ENCODE measurements at regions not wholly inside any gene's neighbourhood (a gene's known extent, or its start where the extent isn't known, plus 50 kb on each side); places are given as distances from the start of the nearest gene placed in this dataset.

- DNase-seq, result no peak
- Histone ChIP-seq H3K4me1 (peaks cover 0 to 19% (median 5%) of the 10 kb centered on the region in 3 donors), H3K27ac (no peak overlapping the region), H3K9me3 (no peaks in the 10 kb centered on the region), H3K27me3 (no peaks in the 10 kb centered on the region), H3K4me3 (no peak overlapping the region), H3K36me3 (peaks cover 0 to 58% (median 0%) of the 10 kb centered on the region in 3 donors)
- intact Hi-C loops (cut with DNase I), result no loop called here
- TF ChIP-seq POLR2A (IDR thresholded peaks at IDR 0.05), result no peak
- TF ChIP-seq CTCF (IDR thresholded peaks at IDR 0.05), result no peak
- WGBS, 2 donors, result 87 to 92% methylated on average over 4 of the region's 4 CpGs
Measured at GRCh38 chr7:66575398-66575797, 53.3 kb upstream of the KCTD7 start.

GRCh38 chr7:66576646-66577045, 52.0 kb upstream of the KCTD7 start:
- Histone ChIP-seq H3K36me3 (peaks cover 0 to 58% (median 0%) of the 10 kb centered on the region in 3 donors), H3K27me3 (no peaks in the 10 kb centered on the region), H3K9me3 (no peaks in the 10 kb centered on the region), H3K4me1 (peaks cover 0 to 25% (median 5%) of the 10 kb centered on the region in 3 donors), H3K4me3 (no peak overlapping the region), H3K27ac (no peak overlapping the region)
- TF ChIP-seq CTCF (IDR thresholded peaks at IDR 0.05) (no peak), POLR2A (IDR thresholded peaks at IDR 0.05) (no peak)
- DNase-seq, result no peak
- 70 to 76% methylated on average over 7 of the region's 7 CpGs for WGBS, 2 donors
- intact Hi-C loops (cut with DNase I), result no loop called here
